NCI-H146 (cell line): ENCODE measurements at regions not wholly inside any gene's neighbourhood (a gene's known extent, or its start where the extent isn't known, plus 50 kb on each side); places are given as distances from the start of the nearest gene placed in this dataset.

Experiments
- DNase-seq: peaks from one replicate; lab custom pipeline; 2025; lab: John Stamatoyannopoulos, UW

- DNase-seq = no peak
Observed at GRCh38 chr1:72938408-72938807, 656.1 kb upstream of the NEGR1 start.

GRCh38 chr1:72937905-72938304, 655.6 kb upstream of the NEGR1 start:
- DNase-seq = no peak

- no peak for DNase-seq
Observed at GRCh38 chr1:72936942-72937341, 654.6 kb upstream of the NEGR1 start.

GRCh38 chr1:72936151-72936740, 653.9 kb upstream of the NEGR1 start:
- no peak for DNase-seq

GRCh38 chr1:72932025-72932424, 649.7 kb upstream of the NEGR1 start:
- no peak for DNase-seq

GRCh38 chr1:72930528-72930927, 648.2 kb upstream of the NEGR1 start:
- no peak for DNase-seq

- no peak for DNase-seq
Observed at GRCh38 chr1:72918940-72919339, 636.6 kb upstream of the NEGR1 start.

GRCh38 chr1:72917920-72918319, 635.6 kb upstream of the NEGR1 start:
- no peak for DNase-seq

- DNase-seq = peak; percentile 3
Observed at GRCh38 chr1:72915581-72915980, 633.2 kb upstream of the NEGR1 start.

- no peak for DNase-seq
Observed at GRCh38 chr1:72911656-72912055, 629.3 kb upstream of the NEGR1 start.

GRCh38 chr1:72896256-72896655, 613.9 kb upstream of the NEGR1 start:
- DNase-seq = no peak

GRCh38 chr1:72892461-72892860, 610.1 kb upstream of the NEGR1 start:
- no peak for DNase-seq

- DNase-seq = no peak
Observed at GRCh38 chr1:72891976-72892375, 609.6 kb upstream of the NEGR1 start.

GRCh38 chr1:72885841-72886240, 603.5 kb upstream of the NEGR1 start:
- no peak for DNase-seq

GRCh38 chr1:72885017-72885416, 602.7 kb upstream of the NEGR1 start:
- DNase-seq = no peak

- no peak for DNase-seq
Observed at GRCh38 chr1:72869873-72870272, 587.5 kb upstream of the NEGR1 start.

GRCh38 chr1:72869441-72869840, 587.1 kb upstream of the NEGR1 start:
- DNase-seq = no peak

- no peak for DNase-seq
Observed at GRCh38 chr1:72851597-72851996, 569.3 kb upstream of the NEGR1 start.

- DNase-seq = no peak
Observed at GRCh38 chr1:72848997-72849396, 566.7 kb upstream of the NEGR1 start.

GRCh38 chr1:72847651-72848050, 565.3 kb upstream of the NEGR1 start:
- no peak for DNase-seq

GRCh38 chr1:72846476-72847278, 564.3 kb upstream of the NEGR1 start:
- DNase-seq = peak; percentile 15

GRCh38 chr1:72845981-72846380, 563.6 kb upstream of the NEGR1 start:
- no peak for DNase-seq

- DNase-seq = peak; percentile 43
Observed at GRCh38 chr1:72845381-72845780, 563.0 kb upstream of the NEGR1 start.

- peak; percentile 48 for DNase-seq
Observed at GRCh38 chr1:72837781-72838180, 555.4 kb upstream of the NEGR1 start.
